Fibroblast of pulmonary artery (primary cell): ENCODE measurements at regions not wholly inside any gene's neighbourhood (a gene's known extent, or its start where the extent isn't known, plus 50 kb on each side); places are given as distances from the start of the nearest gene placed in this dataset.

Experiments used
- DNase-seq: peaks from one replicate; pipeline ENCODE4 v3.0.0-alpha.2; 2010; ENCODE audit warnings: low read depth
- H3K4me3 ChIP-seq: replicated peaks from 2 replicates; pipeline ENCODE4 v1.5.1; 2011; ENCODE audit warnings: low read depth, mild to moderate bottlenecking, control low read depth, low read length, moderate library complexity
- CTCF ChIP-seq: IDR thresholded peaks from 2 replicates; pipeline ENCODE4 v1.5.1; 2011; ENCODE audit warnings: mild to moderate bottlenecking, control low read depth, low read length, inconsistent platforms; ENCODE audit errors: missing control alignments

- DNase-seq, result no peak
- no peak for TF ChIP-seq CTCF
- no peak overlapping the region for H3K4me3 ChIP-seq
These were observed 199.2 kb downstream of the TFCP2L1 start for GRCh38 chr2:121085801-121086200.

GRCh38 chr2:121086450-121086849 is 198.6 kb downstream of the TFCP2L1 start:
- no peak overlapping the region for H3K4me3 ChIP-seq
- TF ChIP-seq CTCF, result no peak
- DNase-seq, result no peak

- no peak overlapping the region for H3K4me3 ChIP-seq
- no peak for DNase-seq
- no peak for TF ChIP-seq CTCF
These were observed 197.9 kb downstream of the TFCP2L1 start for GRCh38 chr2:121087117-121087516.

- no peak for TF ChIP-seq CTCF
- no peak overlapping the region for H3K4me3 ChIP-seq
- DNase-seq, result peak; percentile 56
These were observed 196.5 kb downstream of the TFCP2L1 start for GRCh38 chr2:121088251-121089165.

GRCh38 chr2:121089166-121089510 is 195.9 kb downstream of the TFCP2L1 start:
- H3K4me3 ChIP-seq, result no peak overlapping the region
- TF ChIP-seq CTCF, result no peak
- DNase-seq, result no peak

GRCh38 chr2:121090088-121090715 is 194.8 kb downstream of the TFCP2L1 start:
- DNase-seq, result no peak
- no peak for TF ChIP-seq CTCF
- H3K4me3 ChIP-seq, result no peak overlapping the region
